ENCODE measurements at regions not wholly inside any gene's neighbourhood (a gene's known extent, or its start where the extent isn't known, plus 50 kb on each side); places are given as distances from the start of the nearest gene placed in this dataset.

DNA sequence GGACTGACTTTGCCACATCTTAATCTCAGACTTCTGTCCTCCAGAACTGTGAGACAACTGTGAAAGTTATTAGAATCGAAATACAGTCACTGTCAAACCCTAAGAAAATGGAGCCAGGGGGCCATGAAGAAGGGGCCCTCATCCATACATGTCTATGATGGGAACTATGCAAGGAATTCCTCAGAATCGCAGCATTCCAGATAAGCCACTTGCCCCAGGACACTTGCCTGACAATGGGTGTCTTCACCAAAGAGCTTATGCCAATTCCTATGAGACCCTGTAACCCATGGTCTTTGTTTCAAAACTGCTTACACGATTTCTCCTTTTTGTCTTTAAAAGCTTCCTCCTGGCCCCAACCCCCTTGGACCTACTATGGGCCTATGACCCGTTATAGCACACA lies 90.4 kb upstream of the FOXP4 start:
- H3K9me3 ChIP-seq (ENCODE audit: control insufficient read depth, low read depth, low read length) = no peaks in the 10 kb centered on the region
- H3K9ac ChIP-seq (ENCODE audit: control insufficient read depth, extremely low read depth, insufficient read depth, low read length) = no peak overlapping the region
- no peak overlapping the region for H3K4me2 ChIP-seq (ENCODE audit: control insufficient read depth, extremely low read depth, insufficient read depth, low read depth, low read length)
- dilution Hi-C loops (cut with MboI; ENCODE audit: extremely low pct_ligation_motif_present, low sequenced_read_pairs) = no loop called here
- no peak for DNase-seq (ENCODE audit: low read depth, low spot score)
- no peaks in the 10 kb centered on the region for H3K79me2 ChIP-seq (ENCODE audit: control insufficient read depth, insufficient read depth, low read length)
- H3K4me3 ChIP-seq (ENCODE audit: control insufficient read depth in 2 of 3, extremely low read depth in 1 of 3, insufficient read depth in 2 of 3, low read depth in 1 of 3, low read length in 3 of 3) = no peak overlapping the region
- no peak overlapping the region for H2AFZ ChIP-seq (ENCODE audit: control insufficient read depth, low read length)
- H3K27ac ChIP-seq (ENCODE audit: control insufficient read depth, insufficient read depth, low read length) = no peak overlapping the region
- H3K9me1 ChIP-seq (ENCODE audit: control insufficient read depth, extremely low read depth, insufficient read depth, low read length) = no peaks in the 10 kb centered on the region
- TF ChIP-seq, protein P1, sequence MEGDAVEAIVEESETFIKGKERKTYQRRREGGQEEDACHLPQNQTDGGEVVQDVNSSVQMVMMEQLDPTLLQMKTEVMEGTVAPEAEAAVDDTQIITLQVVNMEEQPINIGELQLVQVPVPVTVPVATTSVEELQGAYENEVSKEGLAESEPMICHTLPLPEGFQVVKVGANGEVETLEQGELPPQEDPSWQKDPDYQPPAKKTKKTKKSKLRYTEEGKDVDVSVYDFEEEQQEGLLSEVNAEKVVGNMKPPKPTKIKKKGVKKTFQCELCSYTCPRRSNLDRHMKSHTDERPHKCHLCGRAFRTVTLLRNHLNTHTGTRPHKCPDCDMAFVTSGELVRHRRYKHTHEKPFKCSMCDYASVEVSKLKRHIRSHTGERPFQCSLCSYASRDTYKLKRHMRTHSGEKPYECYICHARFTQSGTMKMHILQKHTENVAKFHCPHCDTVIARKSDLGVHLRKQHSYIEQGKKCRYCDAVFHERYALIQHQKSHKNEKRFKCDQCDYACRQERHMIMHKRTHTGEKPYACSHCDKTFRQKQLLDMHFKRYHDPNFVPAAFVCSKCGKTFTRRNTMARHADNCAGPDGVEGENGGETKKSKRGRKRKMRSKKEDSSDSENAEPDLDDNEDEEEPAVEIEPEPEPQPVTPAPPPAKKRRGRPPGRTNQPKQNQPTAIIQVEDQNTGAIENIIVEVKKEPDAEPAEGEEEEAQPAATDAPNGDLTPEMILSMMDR (optimal IDR thresholded peaks at IDR 0.05 in 1 of 3, IDR thresholded peaks at IDR 0.05 in 1 of 3, conservative IDR thresholded peaks at IDR 0.05 in 1 of 3; ENCODE audit: extremely low read depth in 1 of 3, insufficient read depth in 2 of 3, low read length in 3 of 3) = no peak
- no peak for TF ChIP-seq EZH2 (IDR thresholded peaks at IDR 0.05; ENCODE audit: low read length)
- FAIRE-seq = no peak
- H3K4me1 ChIP-seq (ENCODE audit: control insufficient read depth, extremely low read depth, insufficient read depth, low read length) = no peaks in the 10 kb centered on the region
- no peaks in the 10 kb centered on the region for H4K20me1 ChIP-seq (ENCODE audit: control insufficient read depth, extremely low read depth, insufficient read depth, low read length)
- H3K36me3 ChIP-seq (ENCODE audit: control insufficient read depth in 2 of 2, extremely low read depth in 1 of 2, insufficient read depth in 2 of 2, low read length in 2 of 2) = no peaks in the 10 kb centered on the region
- H3K27me3 ChIP-seq (ENCODE audit: control insufficient read depth, extremely low read depth, insufficient read depth, low read length) = peaks cover 46% of the 10 kb centered on the region

DNA sequence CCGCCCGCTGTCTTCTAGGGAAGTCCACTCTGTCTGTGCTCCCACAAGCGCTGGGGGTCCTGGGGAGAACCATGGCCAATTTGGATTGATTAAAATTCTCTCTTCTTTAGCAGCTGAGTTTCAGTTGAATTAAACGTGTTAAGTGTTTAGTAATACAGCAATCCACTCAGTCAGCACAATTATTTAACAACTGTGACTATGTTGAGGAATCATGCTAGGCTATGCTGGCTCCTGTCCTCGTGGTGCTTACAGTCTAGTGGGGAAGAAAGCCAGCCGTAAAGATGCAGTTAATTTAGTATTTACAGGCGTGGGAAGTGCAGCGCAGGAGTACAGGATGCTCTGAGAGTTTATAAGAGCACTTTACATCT lies 88.9 kb upstream of the FOXP4 start:
- no peak overlapping the region for H3K27ac ChIP-seq (ENCODE audit: control insufficient read depth, insufficient read depth, low read length)
- peaks cover 35% of the 10 kb centered on the region for H3K27me3 ChIP-seq (ENCODE audit: control insufficient read depth, extremely low read depth, insufficient read depth, low read length)
- H3K9me3 ChIP-seq (ENCODE audit: control insufficient read depth, low read depth, low read length) = no peaks in the 10 kb centered on the region
- dilution Hi-C loops (cut with MboI; ENCODE audit: extremely low pct_ligation_motif_present, low sequenced_read_pairs) = no loop called here
- H3K4me3 ChIP-seq (ENCODE audit: control insufficient read depth in 2 of 3, extremely low read depth in 1 of 3, insufficient read depth in 2 of 3, low read depth in 1 of 3, low read length in 3 of 3) = no peak overlapping the region
- no peak overlapping the region for H3K9ac ChIP-seq (ENCODE audit: control insufficient read depth, extremely low read depth, insufficient read depth, low read length)
- no peak overlapping the region for H3K4me2 ChIP-seq (ENCODE audit: control insufficient read depth, extremely low read depth, insufficient read depth, low read depth, low read length)
- TF ChIP-seq, protein P1 (optimal IDR thresholded peaks at IDR 0.05 in 1 of 3, IDR thresholded peaks at IDR 0.05 in 1 of 3, conservative IDR thresholded peaks at IDR 0.05 in 1 of 3; ENCODE audit: extremely low read depth in 1 of 3, insufficient read depth in 2 of 3, low read length in 3 of 3) = no peak
- no peak for TF ChIP-seq EZH2 (IDR thresholded peaks at IDR 0.05; ENCODE audit: low read length)
- H3K79me2 ChIP-seq (ENCODE audit: control insufficient read depth, insufficient read depth, low read length) = no peaks in the 10 kb centered on the region
- no peaks in the 10 kb centered on the region for H3K36me3 ChIP-seq (ENCODE audit: control insufficient read depth in 2 of 2, extremely low read depth in 1 of 2, insufficient read depth in 2 of 2, low read length in 2 of 2)
- DNase-seq (ENCODE audit: low read depth, low spot score) = no peak
- FAIRE-seq = no peak
- H4K20me1 ChIP-seq (ENCODE audit: control insufficient read depth, extremely low read depth, insufficient read depth, low read length) = no peaks in the 10 kb centered on the region
- H3K9me1 ChIP-seq (ENCODE audit: control insufficient read depth, extremely low read depth, insufficient read depth, low read length) = no peaks in the 10 kb centered on the region
- no peaks in the 10 kb centered on the region for H3K4me1 ChIP-seq (ENCODE audit: control insufficient read depth, extremely low read depth, insufficient read depth, low read length)
- H2AFZ ChIP-seq (ENCODE audit: control insufficient read depth, low read length) = no peak overlapping the region

Data from keratinocyte (primary cell).